Stimulated activated CD4-positive, alpha-beta T cell treated with anti-CD3 and anti-CD28 coated beads, TNF-alpha, amount 100 ng/mL, for 24 hours (primary cell): ENCODE measurements at regions not wholly inside any gene's neighbourhood (a gene's known extent, or its start where the extent isn't known, plus 50 kb on each side); places are given as distances from the start of the nearest gene placed in this dataset.

Experiments used
- DNase-seq, 3 experiments: peaks; one replicate each; pipeline ENCODE4 v3.0.0-alpha.2; 2020; ENCODE audit warnings: low read depth in 3 of 3

DNA sequence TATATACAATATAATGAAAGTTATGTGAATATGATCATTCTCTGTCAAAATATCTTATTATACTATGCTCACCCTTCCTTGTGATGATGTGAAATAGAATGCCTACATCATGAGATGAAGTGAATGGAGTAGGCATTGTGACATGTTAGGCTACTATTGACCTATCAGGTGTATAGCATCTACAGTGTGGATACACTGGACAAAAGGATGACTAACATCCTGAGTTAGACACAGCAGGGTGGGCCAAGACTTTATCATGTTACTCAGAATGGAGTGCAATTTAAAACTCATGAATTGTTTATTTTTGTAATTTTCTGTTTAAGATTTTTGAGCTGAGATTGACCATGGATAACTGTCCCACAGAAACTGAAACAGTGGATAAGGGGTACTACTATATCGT is 53.4 kb upstream of the NAV3 start:
- no peak for DNase-seq

DNA sequence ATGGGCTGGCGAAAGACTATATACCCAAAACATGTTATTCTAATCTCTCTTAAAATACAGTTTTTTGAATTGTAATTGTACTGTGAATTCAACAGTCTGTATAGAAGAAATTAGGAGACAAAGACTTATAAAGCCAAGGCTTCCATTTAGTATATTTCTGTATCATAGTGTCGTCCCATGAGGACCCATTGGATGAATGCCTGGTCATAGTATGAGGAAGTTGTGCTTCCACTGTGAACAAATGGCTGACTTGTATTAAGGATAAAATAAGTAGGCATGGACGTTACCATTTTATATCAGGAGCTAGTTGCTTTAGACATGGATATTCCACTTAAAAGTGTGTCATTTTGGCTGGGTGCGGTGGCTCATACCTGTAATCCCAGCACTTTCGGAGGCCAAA is 55.9 kb upstream of the NAV3 start:
- no peak for DNase-seq

DNA sequence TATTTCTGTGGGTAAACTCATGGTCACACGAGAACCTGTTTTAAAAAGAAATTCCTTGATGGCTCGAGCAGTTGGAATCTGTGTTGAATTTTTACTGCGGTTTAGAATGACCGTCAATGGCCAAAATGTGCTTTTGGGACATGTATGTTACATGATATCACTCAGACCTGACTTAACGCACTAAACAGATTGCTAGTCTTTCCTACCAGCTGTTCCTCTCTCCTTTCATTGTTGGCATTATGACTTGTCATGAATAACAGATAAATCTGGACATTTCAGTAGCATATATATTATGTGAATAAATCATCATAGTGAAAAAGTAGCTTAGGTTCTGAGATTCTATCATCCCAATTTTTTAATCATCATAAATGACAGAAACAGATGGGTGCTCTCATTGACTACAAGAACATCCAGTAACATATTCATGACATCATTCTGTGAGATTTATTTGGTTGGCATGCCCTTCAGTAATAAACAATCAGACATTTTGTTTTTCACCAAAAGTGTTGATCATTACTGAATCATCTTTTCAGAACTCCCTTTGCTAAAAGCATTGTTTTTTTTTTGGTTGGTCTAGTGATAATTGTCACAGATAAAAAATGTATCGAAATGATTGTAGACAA is 57.9 kb upstream of the NAV3 start:
- DNase-seq: no peak

DNA sequence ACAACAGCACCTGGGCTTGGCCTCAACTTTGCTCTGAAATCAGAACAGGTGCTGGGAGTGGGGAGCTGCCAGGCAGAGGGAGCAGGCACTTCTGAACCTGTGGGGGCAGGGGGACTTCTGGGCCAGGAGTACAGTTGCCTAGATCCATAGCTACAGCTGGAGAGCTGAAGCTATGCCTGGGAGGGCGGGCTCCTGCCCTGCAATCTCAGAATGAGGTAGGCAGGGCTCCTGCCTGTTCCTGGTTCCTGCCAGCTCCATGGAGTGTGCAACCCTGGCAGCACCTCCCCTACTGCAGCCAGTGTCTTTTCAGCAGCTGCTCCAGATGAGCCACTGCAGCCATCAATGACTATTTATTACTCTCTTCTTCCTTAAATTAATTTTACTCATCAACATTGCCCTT is 62.1 kb upstream of the NAV3 start:
- DNase-seq: no peak

GRCh38 chr12:77767756-77768343 is 62.8 kb upstream of the NAV3 start:
- DNase-seq: no peak

DNA sequence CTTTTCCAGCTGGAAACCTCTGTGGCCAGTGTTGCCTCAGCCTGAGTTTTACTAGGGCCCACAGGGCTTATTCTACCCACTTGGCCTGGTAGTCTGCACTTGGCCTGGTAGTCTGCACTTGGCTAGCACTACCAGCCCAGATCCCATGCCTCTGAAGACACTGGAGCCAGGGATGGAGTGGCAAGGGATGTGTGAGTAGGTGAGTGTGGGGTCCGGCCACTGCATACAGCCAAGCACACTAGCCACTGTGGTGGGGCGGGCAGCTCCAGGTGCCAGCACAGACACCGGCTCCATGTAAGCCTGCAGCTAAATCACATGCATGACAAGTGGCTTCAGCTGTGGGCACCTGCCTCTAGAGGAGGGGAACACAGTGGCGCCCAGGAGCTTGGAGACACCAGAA is 63.4 kb upstream of the NAV3 start:
- DNase-seq: no peak

DNA sequence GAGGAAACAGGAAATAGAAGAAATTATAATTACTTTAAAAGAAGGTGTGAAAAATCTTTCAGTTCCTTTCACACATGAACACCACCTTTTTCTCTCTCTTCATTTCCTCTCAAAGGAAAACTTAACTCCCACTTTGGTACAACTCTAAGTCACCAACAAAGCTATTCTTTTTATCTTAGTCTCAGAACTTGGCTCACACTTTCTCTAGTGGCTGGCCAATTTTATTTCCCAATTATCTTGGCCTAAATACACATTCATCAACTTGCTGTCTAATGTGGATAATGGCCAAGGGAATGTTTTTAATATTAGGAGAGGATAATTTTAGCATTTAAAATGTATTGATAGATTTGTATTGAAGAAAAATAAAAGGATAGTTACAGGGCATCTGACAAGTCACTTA is 64.5 kb upstream of the NAV3 start:
- DNase-seq: no peak

GRCh38 chr12:77761286-77761685 is 69.4 kb upstream of the NAV3 start:
- DNase-seq: no peak

GRCh38 chr12:77760271-77761025 is 70.2 kb upstream of the NAV3 start:
- no peak for DNase-seq

DNA sequence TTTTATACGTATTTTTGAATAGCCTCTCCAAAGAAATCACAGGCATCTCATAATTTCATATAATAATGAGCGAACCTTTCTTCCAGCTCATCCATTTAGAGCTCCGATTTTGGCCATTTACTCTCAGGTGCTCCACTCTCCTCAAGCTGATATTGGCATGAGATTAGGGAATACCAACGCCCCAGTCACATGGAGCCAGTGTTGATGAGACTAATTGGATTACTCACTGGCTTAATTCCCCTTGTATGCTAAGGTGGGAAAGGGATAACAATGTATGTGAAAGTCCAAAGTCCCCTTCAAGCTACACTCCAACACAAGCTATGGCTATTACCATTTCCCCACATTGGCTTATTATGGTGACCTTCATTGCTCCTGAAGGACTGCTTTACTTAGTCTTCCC is 76.6 kb upstream of the NAV3 start:
- DNase-seq: no peak

DNA sequence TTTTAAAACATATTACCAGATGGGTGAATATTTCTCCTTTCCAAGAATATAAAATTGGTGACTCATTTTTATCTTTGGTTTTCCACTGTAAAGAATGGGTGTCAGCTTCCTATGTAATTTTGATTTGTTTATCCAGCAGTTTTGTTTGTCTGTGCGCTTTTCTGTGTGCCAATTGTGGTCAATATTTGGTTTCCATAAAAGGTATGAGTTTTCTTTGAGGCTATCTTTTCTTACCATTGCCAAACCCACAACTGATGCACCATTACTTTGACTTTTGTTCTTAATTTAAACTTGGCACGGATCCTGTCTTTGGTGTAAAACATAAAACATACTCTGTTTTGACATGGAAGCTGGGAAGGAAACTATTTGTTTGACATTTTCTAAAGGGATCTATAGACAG is 78.8 kb upstream of the NAV3 start:
- no peak for DNase-seq

DNA sequence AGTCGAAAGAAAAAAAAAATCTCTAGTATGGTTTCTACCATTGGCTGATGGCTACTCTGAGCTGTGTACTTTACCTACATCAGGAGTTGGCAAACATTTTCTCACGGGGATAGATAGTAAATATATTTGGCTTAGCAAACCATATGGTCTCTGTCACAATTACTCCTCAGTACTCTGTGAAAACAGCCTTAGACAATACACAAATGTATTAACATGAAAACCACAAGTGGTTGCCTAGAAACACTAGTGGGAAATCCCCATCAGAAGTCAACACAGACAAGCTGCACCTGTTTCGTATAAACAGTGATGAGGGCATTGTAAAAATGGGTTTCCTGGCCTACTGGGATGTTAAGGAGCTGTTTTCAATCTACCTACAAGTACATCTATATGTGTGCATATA is 84.6 kb upstream of the NAV3 start:
- DNase-seq: no peak

DNA sequence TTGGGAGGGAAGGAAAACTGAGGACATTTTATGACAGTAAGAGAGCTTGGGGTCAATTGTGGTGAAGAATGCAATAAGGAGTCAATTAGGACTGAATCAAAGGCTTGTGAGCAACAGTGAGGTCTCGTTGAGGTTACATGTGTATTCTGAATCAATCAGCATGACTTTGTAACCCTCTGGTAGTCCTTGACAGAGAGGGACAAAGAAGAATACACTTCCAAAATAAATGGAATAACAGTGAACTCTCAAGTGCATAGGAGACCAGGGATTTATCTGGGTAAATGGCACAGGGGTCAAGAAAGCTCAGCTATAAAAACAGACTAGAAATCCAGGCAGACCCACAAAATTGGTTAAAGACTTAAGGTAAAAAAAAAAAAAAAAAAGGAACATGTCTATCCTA is 85.1 kb upstream of the NAV3 start:
- DNase-seq: no peak

DNA sequence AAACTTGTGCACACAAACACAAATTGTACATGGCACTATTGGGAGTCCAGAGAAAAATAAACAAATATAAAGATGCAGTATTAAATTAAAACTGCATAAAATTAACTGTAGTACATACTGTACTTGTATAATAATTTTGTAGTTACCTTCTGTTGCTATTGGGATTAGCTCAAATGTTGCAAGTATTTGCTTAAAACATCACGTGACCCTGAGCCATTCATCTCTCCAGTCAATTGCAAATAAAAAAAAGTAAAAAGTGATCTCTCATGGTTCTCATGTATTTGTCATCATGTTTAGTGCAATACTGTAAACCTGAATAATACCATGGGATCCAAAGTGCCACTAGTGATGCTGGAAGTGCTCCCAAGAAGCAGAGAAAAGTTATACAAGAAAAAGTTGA is 88.1 kb upstream of the NAV3 start:
- DNase-seq: no peak

DNA sequence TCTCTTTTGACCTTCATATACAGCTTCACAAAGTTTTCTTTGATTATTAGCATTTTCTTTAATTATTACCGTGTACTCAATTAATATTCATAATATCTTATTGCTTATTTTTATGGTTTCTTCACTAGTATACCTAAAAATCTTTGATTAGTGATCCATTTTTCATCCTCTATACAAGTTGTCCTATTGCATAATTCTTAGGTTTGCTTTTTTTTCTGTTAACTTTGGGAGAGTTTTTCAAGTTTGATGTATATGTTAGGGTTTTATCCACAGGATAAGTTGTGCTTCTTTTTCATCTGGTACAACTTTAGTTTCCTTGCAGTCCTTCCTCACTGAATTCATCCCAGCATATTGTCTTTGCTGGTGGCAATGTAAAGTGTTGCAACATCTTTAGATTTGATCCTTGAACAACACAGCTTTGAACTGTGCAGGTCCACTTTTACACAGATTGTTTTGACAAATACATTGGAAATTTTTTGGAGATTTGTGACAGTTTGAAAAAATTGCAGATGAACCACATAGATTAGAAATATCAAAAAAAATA is 88.6 kb upstream of the NAV3 start:
- no peak for DNase-seq

DNA sequence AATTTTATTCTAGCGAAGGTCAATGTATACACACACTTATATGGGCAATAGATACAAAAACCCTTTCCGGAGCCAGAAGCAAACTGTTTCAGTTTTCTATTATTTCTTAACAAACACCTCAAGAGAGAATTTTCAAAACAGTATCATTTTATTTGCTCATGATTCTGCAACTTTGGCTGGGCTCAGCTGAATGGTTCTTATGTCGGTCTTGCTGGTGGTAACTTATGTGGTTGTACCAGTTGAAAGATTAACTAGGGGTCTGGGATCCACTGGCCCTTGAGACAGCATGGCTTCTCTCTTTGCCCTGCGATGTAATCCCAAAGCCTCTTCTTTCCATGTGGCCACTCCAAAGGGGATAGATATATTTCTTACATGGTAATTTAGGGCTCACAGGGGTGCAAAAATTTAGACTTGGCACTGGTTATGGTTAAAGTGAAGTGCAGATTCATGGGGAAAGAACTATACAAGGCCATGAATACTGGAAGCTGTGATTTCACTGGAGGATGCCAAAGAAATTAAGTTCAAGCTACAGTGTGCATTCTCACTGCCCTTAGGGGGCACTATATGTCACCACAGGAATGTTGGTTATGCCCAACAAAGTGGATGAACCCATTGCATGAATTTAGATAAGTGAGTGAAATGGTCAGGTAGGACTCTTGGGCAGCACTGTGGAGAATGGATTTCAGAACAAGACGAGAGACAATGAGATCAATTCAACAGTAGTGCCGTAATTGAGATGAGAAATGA is 94.3 kb upstream of the NAV3 start:
- DNase-seq: no peak

- DNase-seq: no peak
Observed at GRCh38 chr12:77734214-77734883, 96.3 kb upstream of the NAV3 start.

DNA sequence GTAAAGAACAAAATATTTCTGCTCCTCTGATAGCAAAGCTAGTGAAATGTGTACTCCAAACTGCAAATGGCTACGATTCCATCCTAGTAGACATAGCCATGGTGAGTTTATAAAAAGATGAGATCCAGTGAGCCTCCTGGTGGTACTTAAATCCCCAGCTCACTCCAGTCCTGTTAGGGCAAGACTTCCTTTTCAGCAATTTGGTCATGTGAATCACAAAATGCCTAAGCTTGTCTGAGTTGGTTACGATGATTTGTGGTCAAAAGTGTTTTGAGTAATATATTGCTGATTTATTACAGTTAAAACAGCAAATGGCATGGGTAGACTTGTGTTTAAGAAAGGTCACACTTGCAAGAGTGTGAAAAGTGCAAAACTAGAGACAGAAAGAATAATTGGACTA is 102.7 kb upstream of the NAV3 start:
- no peak for DNase-seq

DNA sequence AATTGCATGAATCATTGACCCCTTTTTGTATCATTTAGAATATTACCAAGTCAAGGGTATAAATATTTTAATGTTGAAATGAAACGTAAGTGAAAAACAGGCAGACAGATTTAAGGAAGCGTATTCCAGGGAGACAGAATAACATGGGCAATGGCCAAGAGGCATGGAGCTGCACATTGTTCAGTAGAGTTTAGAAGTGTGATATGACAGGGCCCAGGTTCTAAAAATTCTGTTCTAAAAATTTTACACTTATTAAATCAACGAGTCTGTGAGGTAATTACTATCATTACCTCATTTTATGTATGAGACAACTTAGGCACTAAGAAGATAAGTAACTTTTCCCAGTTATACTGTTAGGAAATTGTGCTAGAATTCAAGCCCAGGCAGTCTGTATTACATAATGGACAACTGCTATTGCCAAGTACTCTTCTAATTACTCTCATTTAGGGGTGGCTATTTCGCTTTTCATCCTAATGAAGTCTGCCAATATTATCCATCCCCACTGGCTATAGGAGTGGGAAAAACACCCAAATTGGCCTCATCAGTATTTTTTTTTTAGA is 103.2 kb upstream of the NAV3 start:
- DNase-seq: no peak

- DNase-seq: no peak
Observed at GRCh38 chr12:77725611-77726010, 105.1 kb upstream of the NAV3 start.

DNA sequence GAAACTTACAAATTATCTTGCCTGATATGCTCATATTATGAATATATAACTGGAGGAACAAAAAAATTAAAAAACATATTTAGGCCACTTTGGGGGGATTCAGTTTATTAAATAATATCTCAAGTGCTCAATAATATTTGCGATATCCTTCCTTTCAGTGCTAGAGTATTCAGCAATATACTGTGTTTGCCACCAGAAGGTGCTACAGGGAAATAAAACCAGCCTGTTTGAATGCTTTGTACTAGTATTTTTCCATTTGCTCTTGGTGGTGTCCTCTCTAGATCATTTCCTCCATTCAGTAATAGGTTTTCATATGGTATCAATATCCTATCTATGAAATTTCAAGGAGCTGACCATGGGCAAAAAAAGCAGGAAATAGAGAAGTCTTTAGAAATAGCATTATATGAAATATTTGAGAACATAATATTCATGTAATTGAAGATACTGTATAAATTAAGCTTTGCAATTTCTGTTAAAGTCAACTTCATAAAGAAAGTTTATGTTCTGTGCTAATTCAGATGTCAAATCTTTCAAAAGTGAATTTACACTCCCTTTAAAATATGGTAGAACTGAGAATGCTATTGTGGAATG is 106.2 kb upstream of the NAV3 start:
- DNase-seq: no peak
